WTC11 (cell line): ENCODE measurements at regions not wholly inside any gene's neighbourhood (a gene's known extent, or its start where the extent isn't known, plus 50 kb on each side); places are given as distances from the start of the nearest gene placed in this dataset.
A peak's percentile ranks its signal among the peaks of the same experiment; 100 is the strongest.

Source experiments
- ATAC-seq: fragments of 200-7000 bp; cut with Tn5 transposase; 2 replicates; pipeline ENCODE4 v1.10.0; 2021; ENCODE audit warnings: mild to moderate bottlenecking, moderate library complexity
- CTCF ChIA-PET: fragments of 300-600 bp; sonication (Branson Sonifier 250); formaldehyde crosslinking; loops from one replicate; lab custom pipeline; 2021; ENCODE audit warnings: antibody characterized with exemption; lab: Charles Lee
- POLR2A ChIA-PET: fragments of 350-600 bp; sonication (Branson Sonifier 250); formaldehyde crosslinking; loops from one replicate; lab custom pipeline; 2021; ENCODE audit warnings: antibody characterized with exemption; lab: Charles Lee
- DNase-seq: peaks from one replicate; pipeline ENCODE4 v3.0.0; 2021; ENCODE audit warnings: low spot score
- H3K27ac Mint-ChIP-seq: 2 replicates; pipeline ENCODE4 v1.8.0; 2021; ENCODE audit warnings: mixed read lengths
- H3K27me3 Mint-ChIP-seq: 2 replicates; pipeline ENCODE4 v1.8.0; 2021; ENCODE audit warnings: low read depth, mild to moderate bottlenecking, moderate library complexity, mixed read lengths
- H3K36me3 Mint-ChIP-seq: 2 replicates; pipeline ENCODE4 v1.8.0; 2021; ENCODE audit warnings: mixed read lengths
- H3K4me1 Mint-ChIP-seq: 2 replicates; pipeline ENCODE4 v1.8.0; 2022; ENCODE audit warnings: mixed read lengths
- H3K4me3 Mint-ChIP-seq: 2 replicates; pipeline ENCODE4 v1.8.0; 2021; ENCODE audit warnings: mild to moderate bottlenecking, moderate library complexity, mixed read lengths
- H3K9me3 Mint-ChIP-seq: 2 replicates; pipeline ENCODE4 v1.8.0; 2021; ENCODE audit warnings: mixed read lengths
- CDX4 ChIP-seq: fragments of 250-450 bp; sonication (Bioruptor Pico); IDR thresholded peaks from 2 replicates; pipeline ENCODE4 v1.9.0; 2021; ENCODE audit warnings: moderate library complexity, mild to moderate bottlenecking, inconsistent platforms, borderline replicate concordance
- CREM ChIP-seq: sonication (generic); formaldehyde crosslinking; IDR thresholded peaks from 2 replicates; pipeline ENCODE4 v1.8.1; 2022; ENCODE audit warnings: mild to moderate bottlenecking, missing genetic modification reagents, moderate library complexity
- E2F1 ChIP-seq: sonication (generic); formaldehyde crosslinking; IDR thresholded peaks from 2 replicates; pipeline ENCODE4 v1.8.0; 2022; ENCODE audit warnings: mild to moderate bottlenecking, missing genetic modification reagents
- FOXJ3 ChIP-seq: sonication (generic); formaldehyde crosslinking; IDR thresholded peaks from 2 replicates; pipeline ENCODE4 v1.9.0; 2021; ENCODE audit warnings: missing genetic modification reagents, mild to moderate bottlenecking, borderline replicate concordance
- HMGXB4 ChIP-seq: sonication (generic); formaldehyde crosslinking; IDR thresholded peaks from 2 replicates; pipeline ENCODE4 v1.8.1; 2023; ENCODE audit warnings: mild to moderate bottlenecking, moderate library complexity, missing genetic modification reagents
- IRF1 ChIP-seq: sonication (generic); formaldehyde crosslinking; IDR thresholded peaks from 2 replicates; pipeline ENCODE4 v1.8.0; 2023; ENCODE audit warnings: missing genetic modification reagents
- IRF2 ChIP-seq: sonication (generic); formaldehyde crosslinking; IDR thresholded peaks from 2 replicates; pipeline ENCODE4 v1.8.0; 2022; ENCODE audit warnings: low read depth, missing genetic modification reagents, borderline replicate concordance
- MYBL2 ChIP-seq: sonication (generic); formaldehyde crosslinking; IDR thresholded peaks from 2 replicates; pipeline ENCODE4 v1.8.1; 2023; ENCODE audit warnings: mild to moderate bottlenecking, moderate library complexity, missing genetic modification reagents
- NFE2L1 ChIP-seq: sonication (generic); formaldehyde crosslinking; IDR thresholded peaks from 2 replicates; pipeline ENCODE4 v1.8.1; 2023; ENCODE audit warnings: missing genetic modification reagents
- NFYB ChIP-seq: sonication (generic); formaldehyde crosslinking; conservative IDR thresholded peaks from 2 replicates; pipeline ENCODE4 v1.8.0; 2022; ENCODE audit warnings: low read depth, missing genetic modification reagents
- OVOL2 ChIP-seq: fragments of 250-450 bp; sonication (Bioruptor Pico); IDR thresholded peaks from 2 replicates; pipeline ENCODE4 v1.9.0; 2021; ENCODE audit warnings: mild to moderate bottlenecking, borderline replicate concordance
- TEAD1 ChIP-seq: sonication (generic); formaldehyde crosslinking; IDR thresholded peaks from 2 replicates; pipeline ENCODE4 v1.8.0; 2022; ENCODE audit warnings: mild to moderate bottlenecking, missing genetic modification reagents
- ZMAT4 ChIP-seq: fragments of 250-450 bp; sonication (Bioruptor Pico); IDR thresholded peaks from 2 replicates; pipeline ENCODE4 v1.9.0; 2021; ENCODE audit warnings: mild to moderate bottlenecking
- ZNF138 ChIP-seq: sonication (generic); formaldehyde crosslinking; conservative IDR thresholded peaks from 2 replicates; pipeline ENCODE4 v1.8.1; 2022; ENCODE audit warnings: mild to moderate bottlenecking, moderate library complexity, missing genetic modification reagents
- ZNF512 ChIP-seq: sonication (generic); formaldehyde crosslinking; IDR thresholded peaks from 2 replicates; pipeline ENCODE4 v1.8.1; 2022; ENCODE audit warnings: missing genetic modification reagents, borderline replicate concordance
- ZNF671 ChIP-seq: fragments of 250-450 bp; sonication (Bioruptor Pico); IDR thresholded peaks from 2 replicates; pipeline ENCODE4 v1.8.0; 2021; ENCODE audit warnings: mild to moderate bottlenecking
- TF ChIP-seq, protein P1 (sequence below): sonication (generic); formaldehyde crosslinking; IDR thresholded peaks from 2 replicates; pipeline ENCODE4 v1.8.0; 2022; ENCODE audit warnings: mild to moderate bottlenecking, missing genetic modification reagents
- TF ChIP-seq, protein P2 (sequence below): sonication (generic); formaldehyde crosslinking; IDR thresholded peaks from 2 replicates; pipeline ENCODE4 v1.8.1; 2023; ENCODE audit warnings: mild to moderate bottlenecking, missing genetic modification reagents, borderline replicate concordance
- TF ChIP-seq, protein P3 (sequence below): sonication (generic); formaldehyde crosslinking; IDR thresholded peaks from 2 replicates; pipeline ENCODE4 v1.8.1; 2022; ENCODE audit warnings: low read depth, missing genetic modification reagents, borderline replicate concordance
- TF ChIP-seq, protein P4 (sequence below): sonication (generic); formaldehyde crosslinking; IDR thresholded peaks from 2 replicates; pipeline ENCODE4 v1.8.1; 2023; ENCODE audit warnings: mild to moderate bottlenecking, missing genetic modification reagents, moderate library complexity

GRCh38 chr2:199660167-199660566 is 190.8 kb downstream of the FTCDNL1 start:
- TF ChIP-seq OVOL2 (CRISPR knock-in tag) (no peak), IRF1 (no peak), TEAD1 (CRISPR knock-in tag) (no peak), CREM (CRISPR knock-in tag) (no peak), HMGXB4 (no peak), E2F1 (CRISPR knock-in tag) (no peak), ZNF138 (CRISPR knock-in tag) (no peak), ZMAT4 (CRISPR knock-in tag) (no peak), FOXJ3 (no peak), IRF2 (no peak)
- TF ChIP-seq, protein P1, sequence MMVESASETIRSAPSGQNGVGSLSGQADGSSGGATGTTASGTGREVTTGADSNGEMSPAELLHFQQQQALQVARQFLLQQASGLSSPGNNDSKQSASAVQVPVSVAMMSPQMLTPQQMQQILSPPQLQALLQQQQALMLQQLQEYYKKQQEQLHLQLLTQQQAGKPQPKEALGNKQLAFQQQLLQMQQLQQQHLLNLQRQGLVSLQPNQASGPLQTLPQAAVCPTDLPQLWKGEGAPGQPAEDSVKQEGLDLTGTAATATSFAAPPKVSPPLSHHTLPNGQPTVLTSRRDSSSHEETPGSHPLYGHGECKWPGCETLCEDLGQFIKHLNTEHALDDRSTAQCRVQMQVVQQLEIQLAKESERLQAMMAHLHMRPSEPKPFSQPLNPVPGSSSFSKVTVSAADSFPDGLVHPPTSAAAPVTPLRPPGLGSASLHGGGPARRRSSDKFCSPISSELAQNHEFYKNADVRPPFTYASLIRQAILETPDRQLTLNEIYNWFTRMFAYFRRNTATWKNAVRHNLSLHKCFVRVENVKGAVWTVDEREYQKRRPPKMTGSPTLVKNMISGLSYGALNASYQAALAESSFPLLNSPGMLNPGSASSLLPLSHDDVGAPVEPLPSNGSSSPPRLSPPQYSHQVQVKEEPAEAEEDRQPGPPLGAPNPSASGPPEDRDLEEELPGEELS (CRISPR knock-in tag), result no peak
- ATAC-seq (no peak), DNase-seq (no peak)
- Mint-ChIP-seq H3K27ac (no peak overlapping the region), H3K9me3 (peaks cover 5% of the 10 kb centered on the region), H3K36me3 (no peaks in the 10 kb centered on the region), H3K27me3 (peaks cover 19% of the 10 kb centered on the region), H3K4me3 (no peak overlapping the region), H3K4me1 (peaks cover 5% of the 10 kb centered on the region; the same call in 1 of the 2 replicates)
- CTCF ChIA-PET, result interaction anchor here (1.6 to 1.9 kb wide), 2 partner anchors 175 to 189 kb away, joined by 3 to 7 read pairs; no protein-coding TSS in a partner anchor
- POLR2A ChIA-PET, result no interaction called here

DNA sequence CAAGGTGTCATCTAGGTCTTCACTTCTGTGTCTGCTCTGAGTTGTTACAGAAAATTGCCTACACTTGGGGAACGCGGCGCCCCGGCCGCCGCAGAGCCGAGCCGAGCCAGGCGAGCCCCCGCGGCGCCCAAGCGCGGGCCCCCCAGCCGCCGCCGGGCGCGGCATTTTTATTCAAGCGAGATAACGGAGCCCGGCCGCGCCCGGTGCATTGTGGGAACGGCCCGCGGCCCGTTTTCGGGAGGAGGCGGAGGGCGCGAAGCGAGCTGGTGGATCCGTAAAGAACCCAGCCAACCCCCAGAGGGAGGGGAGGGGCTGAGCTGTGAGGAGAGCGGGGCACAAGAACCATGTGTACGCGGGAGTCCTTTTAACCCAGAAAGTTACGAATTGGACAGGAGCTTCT is 191.8 kb downstream of the FTCDNL1 start:
- H3K4me3 Mint-ChIP-seq, result peak overlapping the region; percentile 14; the same call in 1 of the 2 replicates
- ChIA-PET CTCF (interaction anchor here (1.0 to 1.9 kb wide), 4 partner anchors 63 to 188 kb away, joined by 3 to 7 read pairs (median 3); no protein-coding TSS in a partner anchor), POLR2A (no interaction called here)
- ATAC-seq, result peak; percentile 99
- peaks cover 5% of the 10 kb centered on the region; the same call in 1 of the 2 replicates for H3K4me1 Mint-ChIP-seq
- H3K9me3 Mint-ChIP-seq, result peaks cover 13% of the 10 kb centered on the region
- peak; percentile 78 for DNase-seq
- peaks cover 19% of the 10 kb centered on the region for H3K27me3 Mint-ChIP-seq
- no peaks in the 10 kb centered on the region for H3K36me3 Mint-ChIP-seq
- H3K27ac Mint-ChIP-seq, result no peak overlapping the region
- TF ChIP-seq, protein P2, sequence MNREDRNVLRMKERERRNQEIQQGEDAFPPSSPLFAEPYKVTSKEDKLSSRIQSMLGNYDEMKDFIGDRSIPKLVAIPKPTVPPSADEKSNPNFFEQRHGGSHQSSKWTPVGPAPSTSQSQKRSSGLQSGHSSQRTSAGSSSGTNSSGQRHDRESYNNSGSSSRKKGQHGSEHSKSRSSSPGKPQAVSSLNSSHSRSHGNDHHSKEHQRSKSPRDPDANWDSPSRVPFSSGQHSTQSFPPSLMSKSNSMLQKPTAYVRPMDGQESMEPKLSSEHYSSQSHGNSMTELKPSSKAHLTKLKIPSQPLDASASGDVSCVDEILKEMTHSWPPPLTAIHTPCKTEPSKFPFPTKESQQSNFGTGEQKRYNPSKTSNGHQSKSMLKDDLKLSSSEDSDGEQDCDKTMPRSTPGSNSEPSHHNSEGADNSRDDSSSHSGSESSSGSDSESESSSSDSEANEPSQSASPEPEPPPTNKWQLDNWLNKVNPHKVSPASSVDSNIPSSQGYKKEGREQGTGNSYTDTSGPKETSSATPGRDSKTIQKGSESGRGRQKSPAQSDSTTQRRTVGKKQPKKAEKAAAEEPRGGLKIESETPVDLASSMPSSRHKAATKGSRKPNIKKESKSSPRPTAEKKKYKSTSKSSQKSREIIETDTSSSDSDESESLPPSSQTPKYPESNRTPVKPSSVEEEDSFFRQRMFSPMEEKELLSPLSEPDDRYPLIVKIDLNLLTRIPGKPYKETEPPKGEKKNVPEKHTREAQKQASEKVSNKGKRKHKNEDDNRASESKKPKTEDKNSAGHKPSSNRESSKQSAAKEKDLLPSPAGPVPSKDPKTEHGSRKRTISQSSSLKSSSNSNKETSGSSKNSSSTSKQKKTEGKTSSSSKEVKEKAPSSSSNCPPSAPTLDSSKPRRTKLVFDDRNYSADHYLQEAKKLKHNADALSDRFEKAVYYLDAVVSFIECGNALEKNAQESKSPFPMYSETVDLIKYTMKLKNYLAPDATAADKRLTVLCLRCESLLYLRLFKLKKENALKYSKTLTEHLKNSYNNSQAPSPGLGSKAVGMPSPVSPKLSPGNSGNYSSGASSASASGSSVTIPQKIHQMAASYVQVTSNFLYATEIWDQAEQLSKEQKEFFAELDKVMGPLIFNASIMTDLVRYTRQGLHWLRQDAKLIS (CRISPR knock-in tag), result no peak
- no peak for TF ChIP-seq MYBL2 (CRISPR knock-in tag)
- no peak for TF ChIP-seq ZNF512 (CRISPR knock-in tag)
- no peak for TF ChIP-seq NFE2L1 (CRISPR knock-in tag)
- TF ChIP-seq ZNF671, result no peak
- TF ChIP-seq, protein P3, sequence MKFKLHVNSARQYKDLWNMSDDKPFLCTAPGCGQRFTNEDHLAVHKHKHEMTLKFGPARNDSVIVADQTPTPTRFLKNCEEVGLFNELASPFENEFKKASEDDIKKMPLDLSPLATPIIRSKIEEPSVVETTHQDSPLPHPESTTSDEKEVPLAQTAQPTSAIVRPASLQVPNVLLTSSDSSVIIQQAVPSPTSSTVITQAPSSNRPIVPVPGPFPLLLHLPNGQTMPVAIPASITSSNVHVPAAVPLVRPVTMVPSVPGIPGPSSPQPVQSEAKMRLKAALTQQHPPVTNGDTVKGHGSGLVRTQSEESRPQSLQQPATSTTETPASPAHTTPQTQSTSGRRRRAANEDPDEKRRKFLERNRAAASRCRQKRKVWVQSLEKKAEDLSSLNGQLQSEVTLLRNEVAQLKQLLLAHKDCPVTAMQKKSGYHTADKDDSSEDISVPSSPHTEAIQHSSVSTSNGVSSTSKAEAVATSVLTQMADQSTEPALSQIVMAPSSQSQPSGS, result no peak
- no peak for TF ChIP-seq NFYB (CRISPR knock-in tag)
- no peak for TF ChIP-seq CDX4 (CRISPR knock-in tag)
- TF ChIP-seq, protein P4, sequence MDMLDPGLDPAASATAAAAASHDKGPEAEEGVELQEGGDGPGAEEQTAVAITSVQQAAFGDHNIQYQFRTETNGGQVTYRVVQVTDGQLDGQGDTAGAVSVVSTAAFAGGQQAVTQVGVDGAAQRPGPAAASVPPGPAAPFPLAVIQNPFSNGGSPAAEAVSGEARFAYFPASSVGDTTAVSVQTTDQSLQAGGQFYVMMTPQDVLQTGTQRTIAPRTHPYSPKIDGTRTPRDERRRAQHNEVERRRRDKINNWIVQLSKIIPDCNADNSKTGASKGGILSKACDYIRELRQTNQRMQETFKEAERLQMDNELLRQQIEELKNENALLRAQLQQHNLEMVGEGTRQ, result no peak
